ENCODE measurements at regions not wholly inside any gene's neighbourhood (a gene's known extent, or its start where the extent isn't known, plus 50 kb on each side); places are given as distances from the start of the nearest gene placed in this dataset.
A peak's percentile ranks its signal among the peaks of the same experiment; 100 is the strongest.

GRCh38 chr20:40925829-40926510, 102.7 kb upstream of the TOP1 start:
- in situ Hi-C loops (cut with HindIII; ENCODE audit: low pct_unique_long_range_greater_than_20kb, low sequenced_read_pairs), result no loop called here
- no peak for TF ChIP-seq JUND (IDR thresholded peaks at IDR 0.05; ENCODE audit: low read depth)
- DNase-seq (ENCODE audit: low read depth in 1 of 2, low spot score in 1 of 2), result no peak

GRCh38 chr20:40926928-40927327, 101.7 kb upstream of the TOP1 start:
- in situ Hi-C loops (cut with HindIII; ENCODE audit: low pct_unique_long_range_greater_than_20kb, low sequenced_read_pairs), result no loop called here
- no peak for TF ChIP-seq JUND (IDR thresholded peaks at IDR 0.05; ENCODE audit: low read depth)
- no peak for DNase-seq (ENCODE audit: low read depth in 1 of 2, low spot score in 1 of 2)

GRCh38 chr20:40930561-40930960, 98.1 kb upstream of the TOP1 start:
- in situ Hi-C loops (cut with HindIII; ENCODE audit: low pct_unique_long_range_greater_than_20kb, low sequenced_read_pairs), result no loop called here
- no peak for DNase-seq (ENCODE audit: low read depth in 1 of 2, low spot score in 1 of 2)
- no peak for TF ChIP-seq JUND (IDR thresholded peaks at IDR 0.05; ENCODE audit: low read depth)

GRCh38 chr20:40931410-40932044, 97.1 kb upstream of the TOP1 start:
- TF ChIP-seq JUND (IDR thresholded peaks at IDR 0.05; ENCODE audit: low read depth), result no peak
- in situ Hi-C loops (cut with HindIII; ENCODE audit: low pct_unique_long_range_greater_than_20kb, low sequenced_read_pairs), result no loop called here
- no peak for DNase-seq (ENCODE audit: low read depth in 1 of 2, low spot score in 1 of 2)

GRCh38 chr20:40932436-40932835, 96.2 kb upstream of the TOP1 start:
- TF ChIP-seq JUND (IDR thresholded peaks at IDR 0.05; ENCODE audit: low read depth), result no peak
- DNase-seq (ENCODE audit: low read depth in 1 of 2, low spot score in 1 of 2), result no peak
- in situ Hi-C loops (cut with HindIII; ENCODE audit: low pct_unique_long_range_greater_than_20kb, low sequenced_read_pairs), result no loop called here

- in situ Hi-C loops (cut with HindIII; ENCODE audit: low pct_unique_long_range_greater_than_20kb, low sequenced_read_pairs), result no loop called here
- DNase-seq (ENCODE audit: low read depth in 1 of 2, low spot score in 1 of 2), result no peak
- TF ChIP-seq JUND (IDR thresholded peaks at IDR 0.05; ENCODE audit: low read depth), result no peak
Measured at GRCh38 chr20:40933758-40934157, 94.9 kb upstream of the TOP1 start.

GRCh38 chr20:40938020-40938419, 90.6 kb upstream of the TOP1 start:
- in situ Hi-C loops (cut with HindIII; ENCODE audit: low pct_unique_long_range_greater_than_20kb, low sequenced_read_pairs), result no loop called here
- peak in 1 of 2 experiments; percentile 37 for DNase-seq (ENCODE audit: low read depth in 1 of 2, low spot score in 1 of 2)
- TF ChIP-seq JUND (IDR thresholded peaks at IDR 0.05; ENCODE audit: low read depth), result no peak

GRCh38 chr20:40939667-40940066, 89.0 kb upstream of the TOP1 start:
- TF ChIP-seq JUND (IDR thresholded peaks at IDR 0.05; ENCODE audit: low read depth), result no peak

GRCh38 chr20:40941133-40941610, 87.5 kb upstream of the TOP1 start:
- DNase-seq (ENCODE audit: low read depth in 1 of 2, low spot score in 1 of 2), result peak in 1 of 2 experiments; percentile 39
- in situ Hi-C loops (cut with HindIII; ENCODE audit: low pct_unique_long_range_greater_than_20kb, low sequenced_read_pairs), result no loop called here
- no peak for TF ChIP-seq JUND (IDR thresholded peaks at IDR 0.05; ENCODE audit: low read depth)

More at GRCh38 chr20:40939667-40940066, 89.0 kb upstream of the TOP1 start:
- in situ Hi-C loops (cut with HindIII; ENCODE audit: low pct_unique_long_range_greater_than_20kb, low sequenced_read_pairs), result no loop called here
- no peak for DNase-seq (ENCODE audit: low read depth in 1 of 2, low spot score in 1 of 2)

- no peak for DNase-seq (ENCODE audit: low read depth in 1 of 2, low spot score in 1 of 2)
- in situ Hi-C loops (cut with HindIII; ENCODE audit: low pct_unique_long_range_greater_than_20kb, low sequenced_read_pairs), result no loop called here
- TF ChIP-seq JUND (IDR thresholded peaks at IDR 0.05; ENCODE audit: low read depth), result no peak
Measured at GRCh38 chr20:40942006-40942405, 86.6 kb upstream of the TOP1 start.

GRCh38 chr20:40942775-40943174, 85.8 kb upstream of the TOP1 start:
- DNase-seq (ENCODE audit: low read depth in 1 of 2, low spot score in 1 of 2), result no peak
- no peak for TF ChIP-seq JUND (IDR thresholded peaks at IDR 0.05; ENCODE audit: low read depth)
- in situ Hi-C loops (cut with HindIII; ENCODE audit: low pct_unique_long_range_greater_than_20kb, low sequenced_read_pairs), result no loop called here

- TF ChIP-seq JUND (IDR thresholded peaks at IDR 0.05; ENCODE audit: low read depth), result no peak
- DNase-seq (ENCODE audit: low read depth in 1 of 2, low spot score in 1 of 2), result no peak
- in situ Hi-C loops (cut with HindIII; ENCODE audit: low pct_unique_long_range_greater_than_20kb, low sequenced_read_pairs), result no loop called here
Measured at GRCh38 chr20:40943591-40943990, 85.0 kb upstream of the TOP1 start.

GRCh38 chr20:40945189-40945588, 83.4 kb upstream of the TOP1 start:
- TF ChIP-seq JUND (IDR thresholded peaks at IDR 0.05; ENCODE audit: low read depth), result no peak
- in situ Hi-C loops (cut with HindIII; ENCODE audit: low pct_unique_long_range_greater_than_20kb, low sequenced_read_pairs), result no loop called here
- DNase-seq (ENCODE audit: low read depth in 1 of 2, low spot score in 1 of 2), result no peak
